Neural cell (in vitro differentiated cells): ENCODE measurements at regions not wholly inside any gene's neighbourhood (a gene's known extent, or its start where the extent isn't known, plus 50 kb on each side); places are given as distances from the start of the nearest gene placed in this dataset.

Experiments
- H2AFZ ChIP-seq: fragments of 200-600, 300-800 bp; sonication (generic), shearing (Covaris generic); 2 replicates; pipeline ENCODE4 v1.6.0; 2014; ENCODE audit warnings: low read depth, mild to moderate bottlenecking, antibody characterized with exemption, low read length, moderate library complexity
- H3F3A ChIP-seq: fragments of 200-600 bp; shearing (Covaris generic); 2 replicates; pipeline ENCODE4 v1.6.1; 2016; ENCODE audit warnings: mild to moderate bottlenecking, moderate library complexity, mixed read lengths, antibody characterized with exemption, low read length; ENCODE audit not compliant: insufficient read depth, poor library complexity, severe bottlenecking
- H3K27ac ChIP-seq: fragments of 200-600, 300-800 bp; sonication (generic), shearing (Covaris generic); 2 replicates; pipeline ENCODE4 v1.5.1; 2014; ENCODE audit warnings: mild to moderate bottlenecking, low read length, moderate library complexity
- H3K27me3 ChIP-seq: fragments of 300-800, 200-600 bp; sonication (generic), shearing (Covaris generic); 2 replicates; pipeline ENCODE4 v1.6.0; 2014; ENCODE audit warnings: mild to moderate bottlenecking, low read depth, low read length, moderate library complexity; ENCODE audit not compliant: insufficient read depth
- H3K36me3 ChIP-seq: fragments of 300-800, 200-600 bp; sonication (generic), shearing (Covaris generic); 2 replicates; pipeline ENCODE4 v1.5.1; 2014; ENCODE audit warnings: mild to moderate bottlenecking, antibody characterized with exemption, low read length, moderate library complexity; ENCODE audit not compliant: insufficient read depth
- H3K4me2 ChIP-seq: fragments of 300-800, 200-600 bp; sonication (generic), shearing (Covaris generic); 2 replicates; pipeline ENCODE4 v1.6.0; 2014; ENCODE audit warnings: mild to moderate bottlenecking, low read length
- H3K4me3 ChIP-seq: fragments of 300-800, 200-600 bp; sonication (generic), shearing (Covaris generic); 2 replicates; pipeline ENCODE4 v1.5.1; 2014; ENCODE audit warnings: mild to moderate bottlenecking, low read length, moderate library complexity
- H3K79me2 ChIP-seq: fragments of 200-600 bp; shearing (Covaris generic); replicated peaks from 2 replicates; pipeline ENCODE4 v1.6.0; 2014; ENCODE audit warnings: mild to moderate bottlenecking, low read length, moderate library complexity; ENCODE audit not compliant: insufficient read depth
- H3K9ac ChIP-seq: fragments of 300-800, 200-600 bp; sonication (generic), shearing (Covaris generic); 2 replicates; pipeline ENCODE4 v1.6.1; 2016; ENCODE audit warnings: mild to moderate bottlenecking, low read length, mixed read lengths
- H3K9me2 ChIP-seq: fragments of 200-600 bp; shearing (Covaris generic); 2 replicates; pipeline ENCODE4 v1.6.1; 2016; ENCODE audit warnings: mild to moderate bottlenecking, low read length, mixed read lengths; ENCODE audit not compliant: insufficient read depth
- H3K9me3 ChIP-seq: fragments of 200-600, 300-800 bp; sonication (generic), shearing (Covaris generic); 2 replicates; pipeline ENCODE4 v1.6.1; 2016; ENCODE audit warnings: mild to moderate bottlenecking, mixed run types, low read length, moderate library complexity, mixed read lengths
- H4K20me1 ChIP-seq: fragments of 200-600 bp; shearing (Covaris generic); 2 replicates; pipeline ENCODE4 v1.6.1; 2016; ENCODE audit warnings: mild to moderate bottlenecking, mixed run types; ENCODE audit not compliant: insufficient read depth
- CTCF ChIP-seq: fragments of 450-650 bp; IDR thresholded peaks from 2 replicates; pipeline ENCODE4 v1.5.1; 2014; ENCODE audit warnings: antibody characterized with exemption, mild to moderate bottlenecking, moderate library complexity; ENCODE audit not compliant: poor library complexity, severe bottlenecking
- EP300 ChIP-seq: fragments of 450-650 bp; conservative IDR thresholded peaks from 2 replicates; pipeline ENCODE4 v1.6.1; 2014; ENCODE audit warnings: antibody characterized with exemption, mild to moderate bottlenecking, moderate library complexity; ENCODE audit not compliant: poor library complexity, severe bottlenecking
- EZH2 ChIP-seq: fragments of 200-600, 300-800 bp; shearing (Covaris generic), sonication (generic); IDR thresholded peaks from 2 replicates; pipeline ENCODE4 v1.6.1; 2014; ENCODE audit warnings: antibody characterized with exemption, low read length, borderline replicate concordance, mild to moderate bottlenecking; ENCODE audit not compliant: insufficient read depth, poor library complexity, severe bottlenecking
- MXI1 ChIP-seq: fragments of 450-650 bp; conservative IDR thresholded peaks from 2 replicates; pipeline ENCODE4 v1.6.1; 2014; ENCODE audit warnings: antibody characterized with exemption, mild to moderate bottlenecking; ENCODE audit not compliant: poor library complexity, severe bottlenecking
- POLR2AphosphoS5 ChIP-seq: IDR thresholded peaks from 2 replicates; pipeline ENCODE4 v1.6.1; 2012
- RAD21 ChIP-seq: fragments of 450-650 bp; conservative IDR thresholded peaks from 2 replicates; pipeline ENCODE4 v1.6.1; 2014; ENCODE audit warnings: antibody characterized with exemption, mild to moderate bottlenecking, moderate library complexity
- REST ChIP-seq: IDR thresholded peaks from 2 replicates; pipeline ENCODE4 v1.6.1; 2012; ENCODE audit warnings: borderline replicate concordance
- SMC3 ChIP-seq: fragments of 450-650 bp; conservative IDR thresholded peaks from 2 replicates; pipeline ENCODE4 v1.6.1; 2014; ENCODE audit warnings: antibody characterized with exemption, mild to moderate bottlenecking, moderate library complexity; ENCODE audit not compliant: poor library complexity
- TAF1 ChIP-seq: IDR thresholded peaks from 2 replicates; pipeline ENCODE4 v1.6.1; 2012; ENCODE audit warnings: low read depth

- H3K27me3 ChIP-seq = no peaks in the 10 kb centered on the region
- H3K27ac ChIP-seq = no peak overlapping the region
- no peaks in the 10 kb centered on the region for H3K36me3 ChIP-seq
- H4K20me1 ChIP-seq = no peaks in the 10 kb centered on the region
- no peaks in the 10 kb centered on the region for H3K9me3 ChIP-seq
- no peak overlapping the region for H3K4me2 ChIP-seq
- no peak for TF ChIP-seq EP300
- TF ChIP-seq EZH2 = no peak
- no peak for TF ChIP-seq SMC3
- TF ChIP-seq RAD21 = no peak
- no peak for TF ChIP-seq TAF1
- no peak for TF ChIP-seq POLR2AphosphoS5
- TF ChIP-seq REST = no peak
- TF ChIP-seq MXI1 = no peak
- TF ChIP-seq CTCF = no peak
- H3K9ac ChIP-seq = no peak overlapping the region
- H3F3A ChIP-seq = no peaks in the 10 kb centered on the region
- no peak overlapping the region for H2AFZ ChIP-seq
- H3K9me2 ChIP-seq = no peaks in the 10 kb centered on the region
- H3K79me2 ChIP-seq = no peaks in the 10 kb centered on the region
- no peak overlapping the region for H3K4me3 ChIP-seq
Measured at GRCh38 chr20:12317433-12317832, 399.7 kb downstream of the BTBD3 start.

GRCh38 chr20:12318043-12318442, 400.4 kb downstream of the BTBD3 start:
- Histone ChIP-seq H3K79me2 (no peaks in the 10 kb centered on the region), H3K27ac (no peak overlapping the region), H2AFZ (no peak overlapping the region), H3F3A (no peaks in the 10 kb centered on the region), H3K4me3 (no peak overlapping the region), H3K9ac (no peak overlapping the region), H3K9me2 (no peaks in the 10 kb centered on the region), H4K20me1 (no peaks in the 10 kb centered on the region), H3K36me3 (no peaks in the 10 kb centered on the region), H3K9me3 (no peaks in the 10 kb centered on the region), H3K4me2 (no peak overlapping the region), H3K27me3 (no peaks in the 10 kb centered on the region)
- TF ChIP-seq REST (no peak), POLR2AphosphoS5 (no peak), CTCF (no peak), EZH2 (no peak), SMC3 (no peak), RAD21 (no peak), EP300 (no peak), MXI1 (no peak), TAF1 (no peak)
